Fibroblast of lung (primary cell): ENCODE measurements at regions not wholly inside any gene's neighbourhood (a gene's known extent, or its start where the extent isn't known, plus 50 kb on each side); places are given as distances from the start of the nearest gene placed in this dataset.

ENCODE experiments used
- DNase-seq, 2 donors: peaks; one replicate each; pipeline versions ENCODE4 v3.0.0 to v3.0.0-alpha.2; 2010; ENCODE audit warnings: low read depth in 2 of 2
- H2AFZ ChIP-seq: 2 replicates; pipeline ENCODE4 v1.5.1; 2012; ENCODE audit warnings: low read length, control low read depth, inconsistent platforms
- H3K27ac ChIP-seq: 2 replicates; pipeline ENCODE4 v1.5.1; 2011; ENCODE audit warnings: low read length, control low read depth; ENCODE audit not compliant: insufficient read depth
- H3K27me3 ChIP-seq: 2 replicates; pipeline ENCODE4 v1.5.1; 2011; ENCODE audit warnings: mild to moderate bottlenecking, low read length; ENCODE audit not compliant: control insufficient read depth, insufficient read depth
- H3K36me3 ChIP-seq: 2 replicates; pipeline ENCODE4 v1.5.1; 2011; ENCODE audit warnings: low read length; ENCODE audit not compliant: control insufficient read depth, insufficient read depth
- H3K4me1 ChIP-seq: 2 replicates; pipeline ENCODE4 v1.5.1; 2011; ENCODE audit warnings: low read length; ENCODE audit not compliant: control insufficient read depth, insufficient read depth; ENCODE audit errors: extremely low read depth
- H3K4me2 ChIP-seq: 2 replicates; pipeline ENCODE4 v1.5.1; 2011; ENCODE audit warnings: low read length, control low read depth; ENCODE audit not compliant: insufficient read depth; ENCODE audit errors: extremely low read depth
- H3K4me3 ChIP-seq, 4 experiments: fragments of 200-600 bp in 1 of 4; sonication (generic) in 1 of 4; replicated peaks in 1 of 4; 2 replicates each; pipeline ENCODE4 v1.5.1; 2011 to 2016; ENCODE audit warnings: low read length in 4 of 4, low read depth in 3 of 4, mild to moderate bottlenecking in 3 of 4, control low read depth in 2 of 4, inconsistent platforms in 1 of 4, mixed read lengths in 1 of 4; ENCODE audit not compliant: insufficient read depth in 1 of 4; ENCODE audit errors: control extremely low read depth in 1 of 4
- H3K79me2 ChIP-seq: 2 replicates; pipeline ENCODE4 v1.5.1; 2012; ENCODE audit warnings: mild to moderate bottlenecking, low read length, inconsistent platforms; ENCODE audit not compliant: control insufficient read depth, insufficient read depth
- H3K9ac ChIP-seq: 2 replicates; pipeline ENCODE4 v1.5.1; 2011; ENCODE audit warnings: mild to moderate bottlenecking, low read length, control low read depth; ENCODE audit not compliant: insufficient read depth
- H3K9me3 ChIP-seq: 2 replicates; pipeline ENCODE4 v1.5.1; 2012; ENCODE audit warnings: low read depth, low read length; ENCODE audit not compliant: control insufficient read depth, insufficient read depth
- H4K20me1 ChIP-seq: 2 replicates; pipeline ENCODE4 v1.5.1; 2011; ENCODE audit warnings: low read length; ENCODE audit not compliant: control insufficient read depth, insufficient read depth; ENCODE audit errors: extremely low read depth
- CTCF ChIP-seq, 2 donors: IDR thresholded peaks in 1 of 2; conservative IDR thresholded peaks in 1 of 2; 1 replicate in 1 of 2; 2 replicates in 1 of 2; pipeline ENCODE4 v1.5.1; 2011 to 2012; ENCODE audit warnings: low read length in 2 of 2, control low read depth in 1 of 2, inconsistent platforms in 1 of 2, low read depth in 1 of 2, mild to moderate bottlenecking in 1 of 2
- EZH2 ChIP-seq: IDR thresholded peaks from 2 replicates; pipeline ENCODE4 v1.5.1; 2012; ENCODE audit warnings: low read length, control low read depth, mild to moderate bottlenecking; ENCODE audit errors: missing control alignments

GRCh38 chr11:93251922-93252321 lies 54.1 kb upstream of the SLC36A4 start:
- no peaks in the 10 kb centered on the region for H4K20me1 ChIP-seq
- TF ChIP-seq EZH2 (no peak), CTCF (conservative IDR thresholded peaks at IDR 0.05 in 1 of 2, IDR thresholded peaks at IDR 0.05 in 1 of 2; ENCODE audit: low read depth in 1 of 2, low read length in 2 of 2) (no peak)
- no peaks in the 10 kb centered on the region for H3K4me1 ChIP-seq
- no peaks in the 10 kb centered on the region for H3K27me3 ChIP-seq
- no peaks in the 10 kb centered on the region for H3K79me2 ChIP-seq
- no peaks in the 10 kb centered on the region for H3K9me3 ChIP-seq
- no peak overlapping the region for H3K27ac ChIP-seq
- DNase-seq: no peak
- H2AFZ ChIP-seq: no peak overlapping the region
- H3K4me2 ChIP-seq: no peak overlapping the region
- no peaks in the 10 kb centered on the region for H3K36me3 ChIP-seq
- no peak overlapping the region for H3K4me3 ChIP-seq
- H3K9ac ChIP-seq: no peak overlapping the region

- H3K36me3 ChIP-seq: no peaks in the 10 kb centered on the region
- no peak for DNase-seq
- H3K9me3 ChIP-seq: no peaks in the 10 kb centered on the region
- H3K9ac ChIP-seq: no peak overlapping the region
- no peak for TF ChIP-seq CTCF (conservative IDR thresholded peaks at IDR 0.05 in 1 of 2, IDR thresholded peaks at IDR 0.05 in 1 of 2; ENCODE audit: low read depth in 1 of 2, low read length in 2 of 2)
- no peak for TF ChIP-seq EZH2
- no peak overlapping the region for H3K4me3 ChIP-seq
- no peaks in the 10 kb centered on the region for H3K79me2 ChIP-seq
- H3K4me1 ChIP-seq: no peaks in the 10 kb centered on the region
- H2AFZ ChIP-seq: no peak overlapping the region
- no peaks in the 10 kb centered on the region for H4K20me1 ChIP-seq
- no peak overlapping the region for H3K4me2 ChIP-seq
- H3K27ac ChIP-seq: no peak overlapping the region
- no peaks in the 10 kb centered on the region for H3K27me3 ChIP-seq
These were observed 55.3 kb upstream of the SLC36A4 start for GRCh38 chr11:93253111-93253510.

- Histone ChIP-seq H3K79me2 (no peaks in the 10 kb centered on the region), H3K4me3 (no peak overlapping the region), H3K9me3 (no peaks in the 10 kb centered on the region), H2AFZ (no peak overlapping the region), H3K27me3 (no peaks in the 10 kb centered on the region), H3K4me1 (no peaks in the 10 kb centered on the region), H3K4me2 (no peak overlapping the region), H3K27ac (no peak overlapping the region), H3K9ac (no peak overlapping the region), H3K36me3 (no peaks in the 10 kb centered on the region), H4K20me1 (no peaks in the 10 kb centered on the region)
- no peak for TF ChIP-seq CTCF (conservative IDR thresholded peaks at IDR 0.05 in 1 of 2, IDR thresholded peaks at IDR 0.05 in 1 of 2; ENCODE audit: low read depth in 1 of 2, low read length in 2 of 2)
- TF ChIP-seq EZH2: no peak
- no peak for DNase-seq
These were observed 58.8 kb upstream of the SLC36A4 start for GRCh38 chr11:93256623-93257022.
